ENCODE measurements at regions not wholly inside any gene's neighbourhood (a gene's known extent, or its start where the extent isn't known, plus 50 kb on each side); places are given as distances from the start of the nearest gene placed in this dataset.
A peak's percentile ranks its signal among the peaks of the same experiment; 100 is the strongest.

GRCh38 chr16:73669535-73670274 is 621.8 kb upstream of the ZFHX3 start:
- DNase-seq = no peak

- no peak for DNase-seq
These were observed 615.8 kb upstream of the ZFHX3 start for GRCh38 chr16:73663720-73664119.

GRCh38 chr16:73636196-73636595 is 588.3 kb upstream of the ZFHX3 start:
- no peak for DNase-seq

DNA sequence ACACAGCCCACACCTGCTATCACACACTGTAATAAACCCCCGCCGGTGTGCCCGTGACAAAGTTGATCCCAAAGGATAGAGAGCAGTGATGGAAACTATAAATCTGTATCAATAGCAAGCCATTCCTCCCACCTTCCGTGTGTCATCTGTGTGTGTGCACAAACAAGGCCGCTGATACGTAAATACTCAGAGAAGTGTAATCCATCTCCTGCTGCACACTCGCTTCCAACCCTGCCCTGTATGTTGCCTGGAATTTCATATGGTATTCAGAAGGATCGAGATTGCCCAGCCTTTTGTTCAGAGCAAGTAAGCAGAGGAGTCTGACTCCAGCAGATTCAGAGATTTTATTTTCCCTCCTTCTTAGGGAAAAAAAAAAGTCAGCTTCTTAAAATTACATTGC is 581.1 kb upstream of the ZFHX3 start:
- DNase-seq = no peak

GRCh38 chr16:73617738-73618137 is 569.8 kb upstream of the ZFHX3 start:
- DNase-seq = no peak

DNA sequence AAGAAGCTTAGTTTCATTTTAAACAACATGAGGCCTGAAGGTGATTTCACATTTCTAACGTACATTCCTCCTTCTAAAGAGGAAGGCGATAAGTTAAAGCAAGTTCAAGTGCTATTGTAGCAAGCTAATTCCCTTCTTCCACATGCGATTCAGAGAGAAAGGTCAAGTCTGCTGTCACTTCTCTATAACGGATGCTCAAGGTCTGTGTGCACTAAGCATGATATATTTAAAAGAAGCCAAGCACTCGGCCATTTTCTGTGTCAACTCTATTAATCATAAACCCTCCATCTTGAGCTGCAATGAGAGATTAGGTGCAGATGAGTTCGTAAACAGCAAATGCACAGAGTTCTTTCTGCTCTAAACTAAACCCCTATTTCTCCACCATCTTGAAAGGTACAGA is 568.8 kb upstream of the ZFHX3 start:
- DNase-seq = no peak

GRCh38 chr16:73616166-73616753 is 568.3 kb upstream of the ZFHX3 start:
- no peak for DNase-seq

- no peak for DNase-seq
These were observed 567.4 kb upstream of the ZFHX3 start for GRCh38 chr16:73615071-73615940.

- DNase-seq = no peak
These were observed 566.2 kb upstream of the ZFHX3 start for GRCh38 chr16:73614131-73614530.

GRCh38 chr16:73610605-73611156 is 562.8 kb upstream of the ZFHX3 start:
- DNase-seq = no peak

DNA sequence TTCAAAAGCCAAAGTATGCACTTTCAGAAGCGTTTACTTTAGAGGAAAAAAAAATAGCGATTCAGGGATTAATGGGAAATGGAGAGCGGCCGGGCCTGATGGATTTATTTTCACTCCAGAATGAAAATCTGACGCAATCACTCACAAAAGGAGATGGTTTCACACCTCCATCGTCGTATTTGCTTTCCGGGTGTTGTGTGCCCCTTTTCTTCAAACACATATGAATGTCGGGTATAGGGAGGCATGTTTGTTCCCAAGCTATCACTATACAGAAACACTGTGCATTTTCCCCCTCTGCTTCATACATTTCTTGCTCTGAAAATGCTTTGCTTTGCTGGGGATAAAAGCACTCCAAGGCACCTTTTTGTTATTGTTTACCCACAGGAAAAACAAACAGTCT is 562.2 kb upstream of the ZFHX3 start:
- DNase-seq = no peak

GRCh38 chr16:73608911-73609310 is 561.0 kb upstream of the ZFHX3 start:
- no peak for DNase-seq

GRCh38 chr16:73605309-73605708 is 557.4 kb upstream of the ZFHX3 start:
- DNase-seq = no peak

DNA sequence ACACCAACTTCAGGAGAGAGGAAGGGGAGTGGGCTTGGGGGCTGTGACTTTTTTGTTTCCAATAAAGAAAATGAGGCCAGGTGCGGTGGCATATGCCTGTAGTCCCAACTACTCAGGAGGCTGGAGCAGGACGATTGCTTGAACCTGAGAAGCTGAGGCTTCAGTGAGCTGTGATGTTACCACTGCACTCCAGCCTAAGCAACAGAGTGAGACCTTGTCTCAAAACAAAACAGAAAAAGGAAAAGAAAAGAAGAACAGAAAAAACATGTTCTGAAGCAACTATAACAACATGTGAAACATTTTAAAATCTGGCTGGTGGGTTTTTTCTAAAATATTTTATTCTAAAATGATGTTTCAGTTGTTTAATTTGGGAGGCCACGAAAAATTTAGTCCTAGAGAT is 554.0 kb upstream of the ZFHX3 start:
- no peak for DNase-seq

- no peak for DNase-seq
These were observed 551.9 kb upstream of the ZFHX3 start for GRCh38 chr16:73599870-73600269.

DNA sequence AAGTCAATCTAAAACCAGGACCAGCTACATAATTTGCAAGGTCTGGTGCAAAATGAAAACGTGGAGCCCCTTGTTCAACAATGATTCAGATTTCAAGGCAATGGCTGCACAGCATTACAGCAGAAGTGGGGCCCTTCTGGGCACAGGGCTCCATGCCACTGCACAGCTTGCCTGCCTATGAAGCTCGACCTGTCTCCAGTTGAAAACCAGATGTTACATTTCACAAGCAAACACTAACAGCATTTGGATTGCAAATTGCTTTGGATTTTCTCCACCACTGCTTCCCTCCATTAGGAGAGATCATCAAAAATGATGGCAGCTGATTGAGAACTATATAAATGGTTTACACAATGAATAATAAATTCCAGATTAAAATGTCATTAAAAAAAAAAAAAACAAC is 551.4 kb upstream of the ZFHX3 start:
- DNase-seq = no peak

DNA sequence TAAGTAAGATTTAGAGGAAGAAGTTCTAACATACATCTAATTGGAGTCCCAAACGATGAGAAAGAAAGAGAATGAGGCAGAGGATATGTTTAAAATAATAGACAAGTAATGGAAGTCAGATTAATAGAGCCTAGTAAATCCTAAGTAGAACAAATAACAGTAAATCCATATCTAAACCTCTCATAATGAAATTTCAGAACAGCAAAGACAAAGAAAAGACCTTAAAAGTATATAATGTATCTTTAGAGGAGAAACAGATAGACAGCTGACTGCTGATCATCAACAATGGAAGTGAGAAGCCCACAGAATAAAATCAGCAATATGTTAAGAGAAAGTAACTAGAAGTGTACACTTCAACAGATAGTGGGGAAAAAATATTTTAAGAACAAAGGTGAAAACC is 536.2 kb upstream of the ZFHX3 start:
- no peak for DNase-seq

- peak; percentile 51 for DNase-seq
These were observed 524.4 kb upstream of the ZFHX3 start for GRCh38 chr16:73572135-73572828.

GRCh38 chr16:73569266-73569980 is 521.5 kb upstream of the ZFHX3 start:
- no peak for DNase-seq

DNA sequence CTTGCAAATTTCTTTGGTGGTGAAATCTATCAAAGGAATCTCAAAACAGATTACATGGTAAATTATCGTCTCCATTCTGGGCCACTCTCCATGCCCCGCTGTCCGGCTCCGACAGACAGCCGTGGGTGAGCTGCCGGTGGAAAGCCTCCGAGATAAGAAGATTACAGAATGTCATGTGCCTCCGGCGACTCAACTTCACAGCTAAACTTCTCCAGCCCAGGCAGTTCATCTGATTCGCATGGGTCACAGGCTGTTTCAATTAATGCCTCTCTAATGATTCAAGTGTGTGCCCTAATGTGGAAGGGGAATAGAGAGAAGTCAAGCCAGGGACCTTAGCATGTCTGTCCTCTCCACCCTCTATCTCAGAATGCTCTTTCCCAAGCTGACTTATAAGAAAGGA is 520.8 kb upstream of the ZFHX3 start:
- DNase-seq = no peak

GRCh38 chr16:73565925-73566324 is 518.0 kb upstream of the ZFHX3 start:
- DNase-seq = no peak

DNA sequence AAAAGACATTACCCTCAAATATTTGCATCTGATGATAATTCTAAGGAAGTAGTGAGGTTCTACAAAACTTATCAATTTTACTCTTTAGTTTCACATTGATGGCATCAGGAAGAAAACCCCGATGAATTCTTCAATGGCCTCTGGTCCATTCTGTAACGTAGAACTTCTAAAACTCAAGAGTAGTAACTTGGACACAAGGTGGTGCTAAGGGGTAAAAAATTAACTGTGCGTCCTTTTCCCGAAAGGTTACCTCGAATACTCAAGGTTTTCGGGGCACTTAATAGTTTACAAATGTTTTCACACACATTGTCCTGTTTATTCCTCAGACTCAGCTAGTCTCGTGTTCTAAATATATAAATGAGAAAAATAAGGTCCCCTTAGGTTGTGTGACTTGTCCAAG is 517.3 kb upstream of the ZFHX3 start:
- no peak for DNase-seq

Data from femur (tissue), 1 donor.